ENCODE measurements at regions not wholly inside any gene's neighbourhood (a gene's known extent, or its start where the extent isn't known, plus 50 kb on each side); places are given as distances from the start of the nearest gene placed in this dataset.

GRCh38 chr12:34386621-34387255 lies 364.4 kb downstream of the ALG10 start:
- DNase-seq: no peak

DNA sequence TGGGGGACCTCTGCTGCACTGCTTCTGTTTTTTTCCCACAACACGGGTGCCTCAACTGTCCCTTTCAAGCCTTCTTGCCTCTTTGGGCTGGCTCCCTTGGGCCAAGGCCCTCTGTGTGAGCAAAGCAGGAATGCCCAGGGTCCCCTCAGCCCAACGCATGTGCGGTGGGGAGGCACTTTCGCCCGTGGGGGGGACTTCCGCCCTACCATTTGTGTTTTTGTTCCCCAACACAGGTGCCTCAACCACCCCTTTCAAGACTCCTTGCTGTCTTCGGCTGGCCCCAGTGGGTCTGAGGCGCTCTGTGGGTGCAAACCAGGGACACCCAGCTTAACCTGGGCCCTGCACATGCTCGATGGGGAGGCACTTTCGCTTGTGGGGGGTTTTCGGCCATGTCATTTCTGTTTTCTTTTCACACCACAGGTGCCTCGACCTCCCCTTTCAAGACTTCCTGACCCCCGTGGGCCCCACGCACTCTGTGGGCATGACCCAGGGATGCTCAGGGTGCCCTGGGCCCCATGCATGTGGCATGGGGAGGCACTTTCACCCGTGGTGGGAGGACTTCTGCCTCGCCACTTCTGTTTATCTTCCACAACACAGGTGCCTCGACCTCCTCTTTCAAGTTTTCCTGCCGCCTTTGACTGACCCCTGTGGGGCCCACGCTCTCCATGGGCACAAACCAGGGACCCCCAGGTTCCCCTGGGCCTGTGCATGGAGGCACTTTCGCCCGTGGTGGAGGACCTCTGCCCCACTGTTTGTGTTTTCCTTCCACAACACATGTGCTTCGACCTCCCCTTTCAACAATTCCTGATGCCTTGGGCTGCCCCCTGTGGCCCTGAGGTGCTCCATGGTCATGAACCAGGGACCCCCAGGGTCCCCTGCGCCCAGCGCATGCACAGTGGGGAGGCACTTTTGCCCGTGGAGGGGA lies 365.7 kb downstream of the ALG10 start:
- DNase-seq: no peak

GRCh38 chr12:34388636-34389377 lies 366.5 kb downstream of the ALG10 start:
- no peak for DNase-seq

GRCh38 chr12:34389378-34390170 lies 367.3 kb downstream of the ALG10 start:
- DNase-seq: no peak

GRCh38 chr12:34390171-34390841 lies 368.0 kb downstream of the ALG10 start:
- DNase-seq: no peak

DNA sequence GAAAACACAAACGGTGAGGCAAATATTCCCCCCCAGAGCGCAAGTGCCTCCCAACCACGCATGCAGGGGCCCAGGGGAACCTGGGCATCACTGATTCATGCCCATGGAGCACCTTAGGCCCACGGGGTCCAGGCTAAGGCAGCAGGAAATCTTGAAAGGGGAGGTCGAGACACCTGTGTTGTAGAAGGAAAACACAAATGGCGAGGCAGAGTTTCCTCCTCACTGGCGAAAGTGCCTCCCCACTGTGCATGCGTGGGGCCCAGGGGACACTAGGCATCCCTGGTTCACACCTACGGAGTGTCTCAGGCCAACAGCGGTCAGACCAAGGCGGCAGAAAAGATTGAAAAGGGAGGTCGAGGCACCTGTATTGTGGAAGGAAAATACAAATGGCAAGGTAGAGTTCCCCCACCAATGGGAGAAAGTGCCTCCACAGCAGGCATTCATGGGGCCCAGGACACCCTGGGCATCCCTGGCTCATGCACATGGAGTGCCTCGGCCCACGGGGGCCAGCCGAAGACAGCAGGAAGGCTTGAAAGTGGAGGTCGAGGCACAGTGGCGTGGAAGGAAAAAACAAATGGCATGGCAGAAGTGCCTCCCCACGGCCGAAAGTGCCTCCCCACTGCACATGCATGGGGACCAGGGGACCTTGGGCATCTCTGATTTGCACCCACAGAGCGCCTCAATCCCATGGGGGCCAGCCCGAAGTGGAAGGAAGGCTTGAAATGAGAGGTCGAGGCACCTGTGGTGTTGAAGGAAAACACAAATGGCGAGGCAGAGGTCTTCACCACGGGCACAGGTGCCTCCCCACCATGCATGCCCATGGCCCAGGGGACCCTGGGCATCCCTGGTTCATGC lies 368.8 kb downstream of the ALG10 start:
- no peak for DNase-seq

DNA sequence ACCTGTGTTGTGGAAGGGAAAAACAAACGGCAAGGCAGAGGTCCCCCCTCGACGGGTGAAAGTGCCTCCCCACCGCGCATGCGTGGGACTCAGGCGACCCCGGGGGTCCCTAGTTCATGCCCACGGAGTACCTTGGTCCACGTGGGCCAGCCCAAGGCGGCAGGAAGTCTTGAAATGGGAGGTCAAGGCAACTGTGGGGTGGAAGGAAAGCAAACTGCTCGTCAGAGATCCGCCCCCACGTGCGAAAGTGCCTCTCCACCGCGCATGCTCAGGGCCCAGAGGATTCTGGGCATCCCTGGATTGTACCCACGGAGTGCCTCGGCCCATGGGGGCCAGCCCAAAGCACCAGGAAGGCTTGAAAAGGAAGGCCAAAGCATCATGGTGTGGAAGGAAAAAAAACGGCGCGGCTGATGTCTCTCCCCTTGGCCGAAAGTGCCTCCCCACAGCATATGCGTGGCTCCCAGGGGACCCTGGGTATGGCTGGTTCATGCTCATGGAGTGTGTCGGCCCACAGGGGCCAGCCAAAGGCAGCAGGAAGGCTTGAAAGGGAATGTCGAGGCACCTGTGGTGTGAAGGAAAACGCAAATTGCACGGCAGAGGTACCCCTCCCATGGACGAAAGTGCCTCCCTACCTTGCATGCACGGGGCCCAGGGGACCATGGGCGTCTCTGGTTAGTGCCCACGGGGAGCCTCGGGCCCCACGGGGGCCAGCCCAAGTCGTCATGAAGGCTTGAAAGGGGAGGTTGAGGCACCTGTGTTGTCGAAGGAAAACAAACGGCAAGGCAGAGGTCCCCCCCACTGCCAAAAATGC lies 369.7 kb downstream of the ALG10 start:
- DNase-seq: no peak

GRCh38 chr12:34392741-34393085 lies 370.4 kb downstream of the ALG10 start:
- DNase-seq: no peak

DNA sequence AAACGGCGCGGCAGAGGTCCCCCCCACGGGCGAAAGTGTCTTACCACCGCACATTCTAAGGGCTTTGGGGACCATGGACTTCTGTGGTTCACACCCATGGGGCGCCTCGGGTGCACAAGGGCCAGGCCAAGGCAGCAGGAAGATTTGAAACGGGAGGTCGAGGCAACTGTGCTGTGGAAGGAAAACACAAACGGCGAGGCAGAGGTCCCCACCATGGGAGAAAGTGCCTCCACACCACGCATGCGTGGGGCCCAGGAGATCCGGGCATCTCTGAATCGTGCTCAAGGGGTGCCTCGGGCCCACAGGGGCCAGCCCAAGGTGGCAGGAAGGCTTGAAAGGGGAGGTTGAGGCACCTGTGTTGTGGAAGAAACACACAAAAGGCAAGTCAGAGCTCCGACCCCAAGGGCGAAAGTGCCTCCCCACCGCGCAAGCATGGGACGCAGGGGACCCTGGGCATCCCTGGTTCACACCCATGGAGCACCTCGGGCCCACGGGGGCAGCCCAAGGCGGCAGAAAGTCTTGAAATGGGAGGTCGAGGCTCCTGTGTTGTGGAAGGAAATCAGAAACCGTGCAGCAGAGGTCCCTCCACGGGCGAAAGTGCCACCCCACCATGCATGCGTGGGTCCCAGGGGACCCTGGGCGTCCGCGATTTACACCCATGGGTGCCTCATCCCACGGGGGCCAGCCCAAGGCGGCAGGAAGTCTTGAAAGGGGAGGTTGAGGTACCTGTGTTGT lies 371.0 kb downstream of the ALG10 start:
- no peak for DNase-seq

GRCh38 chr12:34393821-34394150 lies 371.5 kb downstream of the ALG10 start:
- no peak for DNase-seq

DNA sequence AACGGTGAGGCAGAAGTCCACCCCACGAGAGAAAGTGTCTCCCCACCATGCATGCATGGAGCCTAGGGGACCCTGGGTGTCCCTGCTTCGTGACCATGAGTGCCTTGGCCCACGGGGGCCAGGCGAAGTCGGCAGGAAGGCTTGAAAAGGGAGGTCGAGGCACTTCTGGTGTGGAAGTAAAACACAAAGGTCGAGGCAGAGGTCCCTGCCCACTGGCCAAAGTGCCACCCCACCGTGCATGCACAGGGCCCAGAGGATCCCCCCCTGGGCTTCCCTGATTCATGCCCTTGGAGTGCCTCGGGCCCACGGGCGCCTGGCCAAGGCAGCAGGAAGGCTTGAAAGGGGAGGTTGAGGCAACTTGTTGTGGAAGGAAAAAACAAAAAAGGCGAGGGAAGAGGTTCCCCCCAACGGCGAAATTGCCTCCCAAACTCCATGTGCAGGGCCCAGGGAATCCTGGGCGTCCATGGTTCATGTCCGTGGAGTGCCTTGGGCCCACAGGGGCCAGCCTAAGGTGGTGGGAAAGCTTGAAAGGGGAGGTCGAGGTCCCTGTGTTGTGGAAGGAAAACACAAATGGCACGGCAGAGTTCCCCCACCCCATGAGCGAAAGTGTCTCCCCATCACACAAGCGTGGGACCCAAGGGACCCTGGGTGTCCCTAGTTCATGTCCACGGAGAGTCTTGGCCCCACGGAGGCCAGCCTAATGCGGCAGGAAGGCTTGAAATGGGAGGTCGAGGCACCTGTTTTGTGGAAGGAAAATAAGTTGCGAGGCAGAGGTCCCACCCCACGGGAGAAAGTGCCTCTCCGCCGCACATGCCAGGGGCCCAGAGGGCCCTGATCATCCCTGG lies 372.1 kb downstream of the ALG10 start:
- DNase-seq: no peak

GRCh38 chr12:34395056-34396005 lies 373.0 kb downstream of the ALG10 start:
- no peak for DNase-seq

- DNase-seq: no peak
Measured at GRCh38 chr12:34396006-34396860, 373.9 kb downstream of the ALG10 start.

- DNase-seq: no peak
Measured at GRCh38 chr12:34396861-34397590, 374.7 kb downstream of the ALG10 start.

- DNase-seq: no peak
Measured at GRCh38 chr12:34397591-34398365, 375.5 kb downstream of the ALG10 start.

All from inflammatory macrophage treated with lipopolysaccharide for 4 hours (primary cell).